ENCODE measurements at regions not wholly inside any gene's neighbourhood (a gene's known extent, or its start where the extent isn't known, plus 50 kb on each side); places are given as distances from the start of the nearest gene placed in this dataset.

- no peak for TF ChIP-seq POLR2A (IDR thresholded peaks at IDR 0.05)
- TF ChIP-seq, protein P1, sequence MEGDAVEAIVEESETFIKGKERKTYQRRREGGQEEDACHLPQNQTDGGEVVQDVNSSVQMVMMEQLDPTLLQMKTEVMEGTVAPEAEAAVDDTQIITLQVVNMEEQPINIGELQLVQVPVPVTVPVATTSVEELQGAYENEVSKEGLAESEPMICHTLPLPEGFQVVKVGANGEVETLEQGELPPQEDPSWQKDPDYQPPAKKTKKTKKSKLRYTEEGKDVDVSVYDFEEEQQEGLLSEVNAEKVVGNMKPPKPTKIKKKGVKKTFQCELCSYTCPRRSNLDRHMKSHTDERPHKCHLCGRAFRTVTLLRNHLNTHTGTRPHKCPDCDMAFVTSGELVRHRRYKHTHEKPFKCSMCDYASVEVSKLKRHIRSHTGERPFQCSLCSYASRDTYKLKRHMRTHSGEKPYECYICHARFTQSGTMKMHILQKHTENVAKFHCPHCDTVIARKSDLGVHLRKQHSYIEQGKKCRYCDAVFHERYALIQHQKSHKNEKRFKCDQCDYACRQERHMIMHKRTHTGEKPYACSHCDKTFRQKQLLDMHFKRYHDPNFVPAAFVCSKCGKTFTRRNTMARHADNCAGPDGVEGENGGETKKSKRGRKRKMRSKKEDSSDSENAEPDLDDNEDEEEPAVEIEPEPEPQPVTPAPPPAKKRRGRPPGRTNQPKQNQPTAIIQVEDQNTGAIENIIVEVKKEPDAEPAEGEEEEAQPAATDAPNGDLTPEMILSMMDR (IDR thresholded peaks at IDR 0.05), result no peak
Observed at GRCh38 chr5:178786859-178787499, 56.5 kb upstream of the ZNF354A start.
